Right ventricle myocardium superior (tissue), 1 donor: ENCODE measurements at regions not wholly inside any gene's neighbourhood (a gene's known extent, or its start where the extent isn't known, plus 50 kb on each side); places are given as distances from the start of the nearest gene placed in this dataset.

Source experiments
- ATAC-seq: fragments of 200-7000 bp; cut with Tn5 transposase; one replicate; pipeline ENCODE4 v1.9.1; 2020; ENCODE audit warnings: mild to moderate bottlenecking; ENCODE audit not compliant: poor library complexity
- DNase-seq: peaks from one replicate; pipeline ENCODE4 v3.0.0-alpha.2; 2020
- intact Hi-C: fragments of 100-400 bp; cut with DNase I; formaldehyde crosslinking; loops from one replicate; pipeline ENCODE4 v1.11.2; 2022
- donor health status: DM: no; HTN: yes; CAD: no; lungs with severe emphysema.

GRCh38 chr1:229093609-229094336 lies 177.1 kb upstream of the RAB4A start:
- DNase-seq (no peak), ATAC-seq (no peak)
- intact Hi-C loops: no loop called here

GRCh38 chr1:229094476-229095311 lies 176.2 kb upstream of the RAB4A start:
- no peak for ATAC-seq
- no peak for DNase-seq
- intact Hi-C loops: no loop called here

- intact Hi-C loops: no loop called here
- DNase-seq (no peak), ATAC-seq (no peak)
These were observed 175.6 kb upstream of the RAB4A start for GRCh38 chr1:229095325-229095724.

- ATAC-seq (no peak), DNase-seq (no peak)
- intact Hi-C loops: no loop called here
These were observed 173.6 kb upstream of the RAB4A start for GRCh38 chr1:229097356-229097755.

- intact Hi-C loops: no loop called here
- ATAC-seq: no peak
These were observed 172.6 kb upstream of the RAB4A start for GRCh38 chr1:229098361-229098760.

GRCh38 chr1:229098903-229099578 lies 171.9 kb upstream of the RAB4A start:
- no peak for ATAC-seq
- DNase-seq: no peak
- intact Hi-C loops: no loop called here

More at GRCh38 chr1:229098361-229098760, 172.6 kb upstream of the RAB4A start:
- no peak for DNase-seq

- no peak for ATAC-seq
- intact Hi-C loops: no loop called here
- DNase-seq: no peak
These were observed 169.7 kb upstream of the RAB4A start for GRCh38 chr1:229101011-229101871.

GRCh38 chr1:229102741-229103391 lies 168.0 kb upstream of the RAB4A start:
- ATAC-seq: no peak
- intact Hi-C loops: no loop called here
- DNase-seq: no peak

- intact Hi-C loops: no loop called here
- ATAC-seq (no peak), DNase-seq (no peak)
These were observed 166.3 kb upstream of the RAB4A start for GRCh38 chr1:229104654-229105053.

- no peak for DNase-seq
- intact Hi-C loops: no loop called here
- no peak for ATAC-seq
These were observed 165.8 kb upstream of the RAB4A start for GRCh38 chr1:229105109-229105508.

GRCh38 chr1:229105822-229106525 lies 164.9 kb upstream of the RAB4A start:
- DNase-seq: no peak
- no peak for ATAC-seq
- intact Hi-C loops: no loop called here

- intact Hi-C loops: no loop called here
- ATAC-seq (no peak), DNase-seq (no peak)
These were observed 164.3 kb upstream of the RAB4A start for GRCh38 chr1:229106526-229107125.

GRCh38 chr1:229107304-229107815 lies 163.6 kb upstream of the RAB4A start:
- ATAC-seq: no peak
- no peak for DNase-seq
- intact Hi-C loops: no loop called here

- intact Hi-C loops: no loop called here
- ATAC-seq (no peak), DNase-seq (no peak)
These were observed 162.9 kb upstream of the RAB4A start for GRCh38 chr1:229107972-229108371.

- intact Hi-C loops: no loop called here
These were observed 162.2 kb upstream of the RAB4A start for GRCh38 chr1:229108598-229109201.

GRCh38 chr1:229109320-229109761 lies 161.6 kb upstream of the RAB4A start:
- ATAC-seq (peak; percentile 79), DNase-seq (no peak)
- intact Hi-C loops: no loop called here

More at GRCh38 chr1:229108598-229109201, 162.2 kb upstream of the RAB4A start:
- DNase-seq (no peak), ATAC-seq (peak; percentile 81)

GRCh38 chr1:229110986-229111385 lies 159.9 kb upstream of the RAB4A start:
- ATAC-seq (no peak), DNase-seq (no peak)

More at GRCh38 chr1:229110986-229111385, 159.9 kb upstream of the RAB4A start:
- intact Hi-C loops: no loop called here
